ENCODE measurements at regions not wholly inside any gene's neighbourhood (a gene's known extent, or its start where the extent isn't known, plus 50 kb on each side); places are given as distances from the start of the nearest gene placed in this dataset.

GRCh38 chr14:86971292-86971691 lies 1021.7 kb downstream of the GALC start:
- Histone ChIP-seq H3K36me3 (ENCODE audit: control insufficient read depth in 4 of 4, insufficient read depth in 3 of 4, low read depth in 1 of 4, low read length in 3 of 4) (no peaks in the 10 kb centered on the region), H3K27ac (ENCODE audit: low read depth in 1 of 2, low read length in 2 of 2) (no peak overlapping the region), H3K9ac (ENCODE audit: low read depth in 1 of 2, low read length in 2 of 2) (no peak overlapping the region), H3K4me3 (ENCODE audit: low read depth in 1 of 3, low read length in 3 of 3) (no peak overlapping the region), H3K4me1 (ENCODE audit: control insufficient read depth in 4 of 4, insufficient read depth in 4 of 4, low read length in 3 of 4) (no peaks in the 10 kb centered on the region), H3K27me3 (ENCODE audit: control insufficient read depth in 4 of 4, insufficient read depth in 4 of 4, low read length in 3 of 4) (no peaks in the 10 kb centered on the region), H3K9me3 (ENCODE audit: control insufficient read depth in 4 of 4, low read length in 3 of 4) (peaks cover 0 to 13% (median 2%) of the 10 kb centered on the region in 4 donors)
- DNase-seq (ENCODE audit: low spot score) = no peak
- 74% methylated on average over 2 of the region's 2 CpGs for WGBS
- TF ChIP-seq, protein P1, sequence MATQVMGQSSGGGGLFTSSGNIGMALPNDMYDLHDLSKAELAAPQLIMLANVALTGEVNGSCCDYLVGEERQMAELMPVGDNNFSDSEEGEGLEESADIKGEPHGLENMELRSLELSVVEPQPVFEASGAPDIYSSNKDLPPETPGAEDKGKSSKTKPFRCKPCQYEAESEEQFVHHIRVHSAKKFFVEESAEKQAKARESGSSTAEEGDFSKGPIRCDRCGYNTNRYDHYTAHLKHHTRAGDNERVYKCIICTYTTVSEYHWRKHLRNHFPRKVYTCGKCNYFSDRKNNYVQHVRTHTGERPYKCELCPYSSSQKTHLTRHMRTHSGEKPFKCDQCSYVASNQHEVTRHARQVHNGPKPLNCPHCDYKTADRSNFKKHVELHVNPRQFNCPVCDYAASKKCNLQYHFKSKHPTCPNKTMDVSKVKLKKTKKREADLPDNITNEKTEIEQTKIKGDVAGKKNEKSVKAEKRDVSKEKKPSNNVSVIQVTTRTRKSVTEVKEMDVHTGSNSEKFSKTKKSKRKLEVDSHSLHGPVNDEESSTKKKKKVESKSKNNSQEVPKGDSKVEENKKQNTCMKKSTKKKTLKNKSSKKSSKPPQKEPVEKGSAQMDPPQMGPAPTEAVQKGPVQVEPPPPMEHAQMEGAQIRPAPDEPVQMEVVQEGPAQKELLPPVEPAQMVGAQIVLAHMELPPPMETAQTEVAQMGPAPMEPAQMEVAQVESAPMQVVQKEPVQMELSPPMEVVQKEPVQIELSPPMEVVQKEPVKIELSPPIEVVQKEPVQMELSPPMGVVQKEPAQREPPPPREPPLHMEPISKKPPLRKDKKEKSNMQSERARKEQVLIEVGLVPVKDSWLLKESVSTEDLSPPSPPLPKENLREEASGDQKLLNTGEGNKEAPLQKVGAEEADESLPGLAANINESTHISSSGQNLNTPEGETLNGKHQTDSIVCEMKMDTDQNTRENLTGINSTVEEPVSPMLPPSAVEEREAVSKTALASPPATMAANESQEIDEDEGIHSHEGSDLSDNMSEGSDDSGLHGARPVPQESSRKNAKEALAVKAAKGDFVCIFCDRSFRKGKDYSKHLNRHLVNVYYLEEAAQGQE (IDR thresholded peaks at IDR 0.05) = no peak
- TF ChIP-seq MAX (IDR thresholded peaks at IDR 0.05) (no peak), CTCF (IDR thresholded peaks at IDR 0.05; ENCODE audit: low read depth, low read length, missing input control) (no peak), HNF4G (IDR thresholded peaks at IDR 0.05) (no peak), FOXA2 (IDR thresholded peaks at IDR 0.05) (no peak)

- no peak for DNase-seq (ENCODE audit: low spot score)
- Histone ChIP-seq H3K4me3 (ENCODE audit: low read depth in 1 of 3, low read length in 3 of 3) (no peak overlapping the region), H3K27me3 (ENCODE audit: control insufficient read depth in 4 of 4, insufficient read depth in 4 of 4, low read length in 3 of 4) (no peaks in the 10 kb centered on the region), H3K4me1 (ENCODE audit: control insufficient read depth in 4 of 4, insufficient read depth in 4 of 4, low read length in 3 of 4) (no peaks in the 10 kb centered on the region), H3K36me3 (ENCODE audit: control insufficient read depth in 4 of 4, insufficient read depth in 3 of 4, low read depth in 1 of 4, low read length in 3 of 4) (no peaks in the 10 kb centered on the region), H3K27ac (ENCODE audit: low read depth in 1 of 2, low read length in 2 of 2) (no peak overlapping the region), H3K9ac (ENCODE audit: low read depth in 1 of 2, low read length in 2 of 2) (no peak overlapping the region), H3K9me3 (ENCODE audit: control insufficient read depth in 4 of 4, low read length in 3 of 4) (peaks cover 0 to 1% (median 0%) of the 10 kb centered on the region in 4 donors)
- 56% methylated on average over 2 of the region's 2 CpGs for WGBS
- TF ChIP-seq GABPA (IDR thresholded peaks at IDR 0.05 in 1 of 2, conservative IDR thresholded peaks at IDR 0.05 in 1 of 2) = no peak
- TF ChIP-seq, protein P1 (IDR thresholded peaks at IDR 0.05) = no peak
- no peak for TF ChIP-seq FOXA2 (IDR thresholded peaks at IDR 0.05)
- TF ChIP-seq HNF4A (conservative IDR thresholded peaks at IDR 0.05) = no peak
- no peak for TF ChIP-seq TAF1 (conservative IDR thresholded peaks at IDR 0.05)
- no peak for TF ChIP-seq ATF3 (IDR thresholded peaks at IDR 0.05)
- no peak for TF ChIP-seq HNF4G (IDR thresholded peaks at IDR 0.05)
- TF ChIP-seq CTCF (IDR thresholded peaks at IDR 0.05; ENCODE audit: low read depth, low read length, missing input control) = peak; percentile 21
- TF ChIP-seq RXRA (IDR thresholded peaks at IDR 0.05) = no peak
- no peak for TF ChIP-seq ZBTB33 (IDR thresholded peaks at IDR 0.05)
- TF ChIP-seq RAD21 (IDR thresholded peaks at IDR 0.05) = peak; percentile 11 to 52
Observed at GRCh38 chr14:86961106-86961716, 1031.8 kb downstream of the GALC start.
